DND-41 (cell line): ENCODE measurements at regions not wholly inside any gene's neighbourhood (a gene's known extent, or its start where the extent isn't known, plus 50 kb on each side); places are given as distances from the start of the nearest gene placed in this dataset.

Source experiments
- EZH2 ChIP-seq: IDR thresholded peaks from 3 replicates; pipeline ENCODE4 v1.6.1; 2012; ENCODE audit warnings: borderline replicate concordance, low read depth, mild to moderate bottlenecking, moderate library complexity, low read length, inconsistent platforms; ENCODE audit not compliant: severe bottlenecking
- TF ChIP-seq, protein P1 (sequence below): IDR thresholded peaks from 2 replicates; pipeline ENCODE4 v1.5.1; 2012; ENCODE audit warnings: borderline replicate concordance, low read length, moderate library complexity, mild to moderate bottlenecking; ENCODE audit not compliant: poor library complexity, severe bottlenecking; ENCODE audit errors: extremely low read depth

DNA sequence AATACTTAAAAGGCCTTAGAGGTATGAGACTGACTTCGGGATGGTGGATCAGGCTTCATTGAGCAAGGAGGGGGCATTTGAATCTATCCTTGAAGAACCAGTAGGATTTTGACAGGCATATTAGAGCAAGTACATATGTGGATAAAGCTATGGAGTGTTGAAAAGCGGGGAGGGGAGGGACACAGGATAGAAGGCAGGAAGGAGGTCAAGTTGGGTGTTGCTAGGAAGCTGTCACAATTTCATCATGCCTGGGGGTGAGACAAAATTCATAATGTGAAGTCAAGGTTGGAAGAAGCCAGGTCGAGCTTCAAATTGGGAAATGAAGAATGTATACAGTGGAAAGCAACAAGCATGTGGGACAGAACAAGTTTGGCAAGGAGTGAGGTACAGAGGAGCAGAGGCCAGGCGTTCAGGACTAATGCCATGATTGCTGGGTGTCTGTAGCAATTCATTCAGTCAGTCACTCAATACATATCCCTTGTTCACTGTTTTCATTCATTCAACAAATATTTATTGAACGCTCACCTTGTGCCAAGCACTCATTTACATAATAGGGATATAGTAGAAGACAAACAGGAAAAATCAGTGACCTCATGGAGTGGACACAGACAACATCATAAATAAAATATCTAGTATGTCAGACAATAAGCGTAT is 58.3 kb upstream of the LTA4H start:
- TF ChIP-seq, protein P1, sequence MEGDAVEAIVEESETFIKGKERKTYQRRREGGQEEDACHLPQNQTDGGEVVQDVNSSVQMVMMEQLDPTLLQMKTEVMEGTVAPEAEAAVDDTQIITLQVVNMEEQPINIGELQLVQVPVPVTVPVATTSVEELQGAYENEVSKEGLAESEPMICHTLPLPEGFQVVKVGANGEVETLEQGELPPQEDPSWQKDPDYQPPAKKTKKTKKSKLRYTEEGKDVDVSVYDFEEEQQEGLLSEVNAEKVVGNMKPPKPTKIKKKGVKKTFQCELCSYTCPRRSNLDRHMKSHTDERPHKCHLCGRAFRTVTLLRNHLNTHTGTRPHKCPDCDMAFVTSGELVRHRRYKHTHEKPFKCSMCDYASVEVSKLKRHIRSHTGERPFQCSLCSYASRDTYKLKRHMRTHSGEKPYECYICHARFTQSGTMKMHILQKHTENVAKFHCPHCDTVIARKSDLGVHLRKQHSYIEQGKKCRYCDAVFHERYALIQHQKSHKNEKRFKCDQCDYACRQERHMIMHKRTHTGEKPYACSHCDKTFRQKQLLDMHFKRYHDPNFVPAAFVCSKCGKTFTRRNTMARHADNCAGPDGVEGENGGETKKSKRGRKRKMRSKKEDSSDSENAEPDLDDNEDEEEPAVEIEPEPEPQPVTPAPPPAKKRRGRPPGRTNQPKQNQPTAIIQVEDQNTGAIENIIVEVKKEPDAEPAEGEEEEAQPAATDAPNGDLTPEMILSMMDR, result no peak
- no peak for TF ChIP-seq EZH2
